GM12878 (cell line): ENCODE measurements at regions not wholly inside any gene's neighbourhood (a gene's known extent, or its start where the extent isn't known, plus 50 kb on each side); places are given as distances from the start of the nearest gene placed in this dataset.

Experiments used
- CTCF ChIP-seq, 3 experiments: IDR thresholded peaks in 2 of 3; conservative IDR thresholded peaks in 1 of 3; 2 replicates each; pipeline ENCODE4 v1.5.1; 2011; ENCODE audit warnings: low read depth in 3 of 3, low read length in 3 of 3, mild to moderate bottlenecking in 3 of 3, control low read depth in 2 of 3, moderate library complexity in 2 of 3, inconsistent platforms in 1 of 3, mixed read lengths in 1 of 3; ENCODE audit not compliant: control insufficient read depth in 2 of 3, insufficient read depth in 1 of 3; ENCODE audit errors: extremely low read depth in 1 of 3
- ESRRA ChIP-seq: IDR thresholded peaks from 2 replicates; pipeline ENCODE4 v1.6.1; 2012; ENCODE audit warnings: mild to moderate bottlenecking, low read length, improper control_type of control experiment
- POLR2A ChIP-seq: IDR thresholded peaks from 2 replicates; pipeline ENCODE4 v1.6.1; 2011; ENCODE audit warnings: low read depth, mild to moderate bottlenecking, low read length

DNA sequence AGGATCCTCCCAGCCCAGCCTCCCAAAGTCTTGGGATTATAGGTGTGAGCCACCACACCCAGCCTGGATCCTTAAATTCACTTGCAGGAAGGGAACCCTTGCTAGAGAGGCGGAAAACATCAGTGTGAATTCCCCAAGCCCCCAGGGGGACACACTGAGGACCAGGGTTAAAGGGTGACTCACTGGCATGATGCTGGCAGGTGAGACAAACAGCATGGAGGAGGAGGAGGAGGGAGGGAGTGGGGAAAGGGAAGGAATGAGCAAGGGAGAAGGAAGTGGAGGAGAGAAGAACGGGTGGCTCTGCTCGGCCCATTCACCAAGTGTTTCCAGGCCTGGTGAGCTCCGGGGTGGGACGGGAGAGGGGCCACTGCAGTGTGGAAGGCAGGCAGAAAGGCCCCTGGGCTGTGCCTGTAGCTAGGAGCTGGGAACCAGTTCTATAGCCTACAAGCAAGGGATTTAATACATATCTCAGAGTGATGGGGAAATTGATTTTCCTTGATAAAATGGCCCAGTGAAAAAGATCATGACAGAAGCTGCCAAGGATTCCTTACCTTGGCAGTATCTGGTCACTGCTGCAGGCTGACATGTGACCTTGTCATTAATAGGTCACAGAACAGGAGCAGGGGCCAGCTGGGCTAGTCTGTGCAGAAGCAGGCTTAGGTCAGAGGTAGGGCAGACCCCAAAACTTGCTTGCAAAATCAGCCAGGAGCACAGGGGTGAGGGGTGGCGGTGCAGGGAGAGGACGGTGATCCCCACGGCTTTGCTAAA, 370.2 kb downstream of the SHANK2 start:
- TF ChIP-seq CTCF (IDR thresholded peaks at IDR 0.05 in 2 of 3, conservative IDR thresholded peaks at IDR 0.05 in 1 of 3; ENCODE audit: control insufficient read depth in 2 of 3, extremely low read depth in 1 of 3, insufficient read depth in 1 of 3, low read depth in 3 of 3, low read length in 3 of 3) (no peak), ESRRA (no peak), POLR2A (no peak)
